Right ventricle myocardium superior (tissue), 1 donor: ENCODE measurements at regions not wholly inside any gene's neighbourhood (a gene's known extent, or its start where the extent isn't known, plus 50 kb on each side); places are given as distances from the start of the nearest gene placed in this dataset.
A peak's percentile ranks its signal among the peaks of the same experiment; 100 is the strongest.
"Not testable (repeated sequence)": the region's sequence is repeated elsewhere in the genome, so short reads cannot be mapped to it uniquely, and the experiment has no call there.

Experiments
- ATAC-seq: fragments of 200-7000 bp; cut with Tn5 transposase; one replicate; pipeline ENCODE4 v1.9.1; 2020; ENCODE audit warnings: mild to moderate bottlenecking; ENCODE audit not compliant: poor library complexity
- DNase-seq: peaks from one replicate; pipeline ENCODE4 v3.0.0-alpha.2; 2020
- intact Hi-C: fragments of 100-400 bp; cut with DNase I; formaldehyde crosslinking; loops from one replicate; pipeline ENCODE4 v1.11.2; 2022
- donor health status: DM: no; HTN: yes; CAD: no; lungs with severe emphysema.

DNA sequence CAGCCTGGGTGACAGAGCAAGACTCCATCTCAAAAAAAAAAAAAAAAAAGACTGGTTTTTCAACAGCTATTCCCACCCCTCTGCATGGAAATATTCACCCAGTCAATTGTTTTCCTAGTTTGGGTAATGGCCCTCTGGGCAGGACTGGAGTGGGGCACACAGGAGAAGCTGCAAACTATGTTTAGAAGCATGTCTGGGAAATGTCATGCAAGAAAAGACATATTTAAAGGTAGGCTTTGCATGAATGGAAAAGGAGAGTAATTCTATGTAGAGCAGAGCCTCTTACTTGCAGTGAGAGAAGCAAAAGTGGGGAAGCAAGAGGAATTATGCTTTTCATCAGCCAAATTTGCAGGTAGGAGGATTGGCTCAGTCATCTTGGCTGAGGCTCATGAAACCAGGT lies 276.5 kb upstream of the PLEKHG7 start:
- no peak for ATAC-seq

DNA sequence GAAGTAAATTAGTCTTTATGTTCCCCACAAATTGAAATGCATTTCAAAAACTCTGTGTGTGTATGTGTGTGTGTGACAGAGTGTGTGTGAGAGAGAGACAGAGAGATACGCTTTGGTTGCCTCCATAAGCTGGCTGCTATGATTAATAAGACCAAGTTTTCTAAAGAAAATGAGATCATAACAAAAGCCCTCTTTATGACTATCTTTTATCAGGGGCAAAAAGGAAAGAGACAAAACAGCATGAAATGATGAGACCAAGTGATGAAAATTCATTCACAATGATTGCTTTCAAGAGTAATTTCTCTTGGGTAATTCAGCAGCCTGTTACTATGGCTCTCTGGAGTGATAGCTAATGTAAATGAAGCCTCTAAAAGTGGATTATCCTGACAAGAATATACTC lies 277.6 kb upstream of the PLEKHG7 start:
- intact Hi-C loops: no loop called here
- DNase-seq (no peak), ATAC-seq (no peak)

More for the DNA sequence above, 276.5 kb upstream of the PLEKHG7 start:
- no peak for DNase-seq
- intact Hi-C loops: no loop called here

DNA sequence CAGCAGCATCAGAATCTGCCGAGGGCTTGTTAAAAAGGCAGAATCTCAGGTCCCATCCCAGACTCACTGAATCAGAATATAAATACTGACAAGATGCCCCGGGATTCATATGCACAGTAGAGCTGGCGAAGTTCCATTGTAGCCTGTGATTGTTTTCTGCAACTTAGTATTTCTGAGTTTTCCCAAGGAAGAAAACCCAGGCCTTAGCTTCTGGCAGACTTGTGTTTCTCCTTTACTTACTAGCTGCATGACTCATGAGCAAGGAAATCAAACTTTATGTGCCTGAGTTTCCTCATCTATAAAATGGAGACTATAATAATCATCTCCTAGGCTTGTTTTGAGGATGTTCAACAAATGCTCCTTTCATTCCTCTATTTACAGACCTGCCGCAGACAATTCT lies 278.5 kb upstream of the PLEKHG7 start:
- DNase-seq (no peak), ATAC-seq (no peak)
- intact Hi-C loops: no loop called here

DNA sequence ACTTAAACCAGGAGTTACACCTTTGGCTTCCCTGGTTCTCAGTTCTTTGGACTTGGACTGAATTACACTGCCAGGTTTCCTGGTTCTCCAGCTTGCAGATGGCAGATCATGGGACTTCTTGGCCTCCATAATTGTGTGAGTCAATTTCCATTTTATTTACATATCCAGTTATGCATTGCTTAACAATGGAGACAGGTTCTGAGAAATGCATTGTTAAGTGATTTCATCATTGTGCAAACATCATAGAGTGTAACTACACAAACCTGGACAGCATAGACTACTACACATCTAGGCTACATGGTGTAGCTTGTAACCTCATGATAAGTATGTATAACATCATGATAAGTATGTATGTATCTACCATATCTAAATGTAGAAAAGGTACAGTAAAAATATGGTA lies 276.1 kb upstream of the BTG1 start:
- ATAC-seq (no peak), DNase-seq (no peak)
- intact Hi-C loops: no loop called here

DNA sequence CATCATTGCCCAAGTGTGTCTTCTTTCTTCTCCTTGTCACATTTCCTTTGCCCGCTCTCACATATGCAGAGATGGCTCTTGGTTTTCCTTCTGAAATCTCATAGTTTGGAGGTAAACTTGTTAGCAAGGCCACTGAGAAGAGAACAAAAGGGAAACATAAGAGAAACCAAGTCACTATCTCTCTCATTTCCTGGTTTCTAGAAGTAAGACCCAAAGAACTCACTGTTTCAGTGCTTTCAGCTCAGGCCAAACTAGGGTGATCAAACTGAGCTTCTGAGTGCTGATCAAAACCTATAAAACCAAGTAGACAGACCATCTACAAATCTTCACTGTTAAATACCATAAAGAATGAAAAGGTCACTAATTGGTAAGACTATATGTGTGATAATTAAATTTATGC lies 275.4 kb upstream of the BTG1 start:
- DNase-seq (no peak), ATAC-seq (no peak)
- intact Hi-C loops: no loop called here

DNA sequence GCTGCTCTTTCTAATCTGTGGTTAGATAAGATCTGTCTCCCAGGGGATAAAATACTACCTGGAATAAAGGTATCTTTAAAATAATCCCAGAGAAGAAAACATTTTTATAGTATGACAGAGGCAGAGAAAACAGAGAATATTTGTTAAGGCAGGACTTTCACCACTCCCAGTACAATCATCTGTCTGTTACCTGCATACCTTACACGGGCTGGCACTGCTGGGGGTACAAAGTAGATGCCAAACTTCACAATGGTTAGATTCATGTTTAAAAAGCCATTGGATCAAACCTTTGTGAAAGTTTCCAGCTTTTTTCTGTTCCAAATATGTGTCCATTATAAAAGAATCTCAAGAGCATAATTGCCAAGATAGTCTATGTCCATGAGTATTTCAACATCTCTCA lies 273.6 kb upstream of the BTG1 start:
- intact Hi-C loops: no loop called here
- ATAC-seq: no peak
- no peak for DNase-seq

DNA sequence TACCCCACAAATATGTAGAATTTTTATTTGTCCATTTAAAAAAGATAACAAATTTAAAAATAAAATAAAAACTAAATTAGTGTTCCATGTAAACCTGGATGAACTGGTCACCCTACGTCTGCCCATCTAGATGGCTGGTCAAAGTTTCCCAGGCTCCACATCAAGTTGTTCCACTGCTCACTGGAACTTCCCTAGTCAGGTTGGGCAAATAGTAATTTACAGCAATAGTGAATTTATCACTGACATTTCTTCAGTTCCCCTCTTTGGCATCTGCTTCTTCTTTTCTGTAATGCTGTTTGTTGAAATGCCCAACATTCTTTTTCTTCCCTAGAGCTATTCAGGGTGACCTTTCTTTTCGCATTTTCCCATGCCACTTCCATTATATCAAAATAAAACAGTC lies 272.7 kb upstream of the BTG1 start:
- DNase-seq (no peak), ATAC-seq (no peak)
- intact Hi-C loops: no loop called here

DNA sequence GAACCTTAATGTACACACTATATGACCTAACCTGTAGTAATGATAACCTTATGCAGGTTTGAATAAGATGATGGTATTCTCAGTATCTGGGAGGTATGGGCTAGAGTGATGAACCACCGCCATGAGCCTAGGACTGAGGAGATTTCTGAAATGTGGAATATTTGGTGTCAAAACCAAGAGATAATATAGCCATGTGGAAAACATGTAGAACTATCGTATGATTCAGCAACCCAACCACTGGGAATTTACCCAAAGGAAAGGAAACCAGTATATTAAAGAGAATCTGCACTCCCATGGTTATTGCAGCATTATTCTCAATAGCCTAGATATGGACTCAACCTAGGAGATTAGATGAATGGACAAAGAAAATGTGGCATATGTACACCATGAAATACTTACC lies 271.7 kb upstream of the BTG1 start:
- DNase-seq (no peak), ATAC-seq (no peak)
- intact Hi-C loops: no loop called here

DNA sequence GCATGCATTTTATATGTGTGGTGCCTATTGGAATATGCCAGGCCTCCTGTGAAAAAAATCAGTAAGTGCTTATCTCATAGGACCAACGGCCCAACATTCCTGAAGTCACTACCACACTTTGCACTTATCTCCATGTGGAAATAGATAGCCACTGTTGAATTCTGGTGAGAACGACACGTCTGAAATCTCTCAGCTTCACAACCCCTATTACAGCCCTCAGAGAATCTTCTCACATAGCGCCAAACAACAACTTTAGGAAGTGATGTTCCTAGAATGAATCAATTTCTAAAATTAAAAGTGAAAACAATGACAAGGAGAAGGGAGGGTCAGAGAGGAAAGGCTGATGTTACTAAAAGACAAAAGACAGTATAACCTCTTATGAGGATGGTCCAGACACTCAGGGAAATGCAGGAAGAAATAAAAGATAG lies 270.8 kb upstream of the BTG1 start:
- ATAC-seq: peak; percentile 63
- intact Hi-C loops: no loop called here

DNA sequence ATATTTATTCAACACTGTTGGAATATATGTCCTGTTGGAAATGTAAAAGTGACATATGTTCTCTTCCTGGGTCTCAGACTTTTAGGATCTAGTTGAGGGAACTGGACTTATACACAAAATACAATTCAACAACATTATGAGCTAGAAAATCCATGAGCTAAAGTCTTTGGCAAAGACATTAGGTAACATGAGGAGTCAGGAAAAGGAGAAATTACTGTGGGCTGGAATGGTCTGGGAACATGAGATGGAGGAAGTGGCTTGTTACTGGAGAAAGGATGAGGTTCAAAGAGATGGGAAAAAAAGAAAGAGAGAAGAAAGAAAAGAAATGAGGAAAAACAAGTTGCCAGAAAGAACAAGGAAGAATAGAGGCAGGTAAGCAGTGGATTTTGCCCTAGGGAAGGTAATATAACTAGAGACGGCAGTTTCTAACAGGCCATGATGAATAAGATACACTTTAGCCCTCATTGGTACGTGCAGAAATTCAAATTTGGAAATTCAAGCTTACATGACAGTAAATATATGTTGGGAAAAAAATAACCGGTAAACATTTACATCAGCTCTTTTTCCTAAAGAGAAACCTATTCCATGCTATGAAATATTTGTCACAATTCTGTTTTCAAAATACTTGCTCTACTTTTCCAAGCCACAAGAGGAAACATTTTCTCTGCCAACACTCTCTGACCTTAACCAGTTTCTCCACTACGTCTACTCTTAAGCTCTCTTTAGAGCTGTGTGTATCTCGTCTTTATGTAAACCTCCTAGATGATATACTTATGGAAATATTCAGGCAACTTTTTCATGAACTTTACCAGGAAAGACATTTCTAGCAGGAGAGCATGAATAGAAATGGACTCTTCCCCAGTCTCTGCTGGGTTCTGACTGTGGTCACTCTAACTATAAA lies 268.8 kb upstream of the BTG1 start:
- no peak for DNase-seq
- intact Hi-C loops: no loop called here
- no peak for ATAC-seq

More for the DNA sequence above, 270.8 kb upstream of the BTG1 start:
- no peak for DNase-seq

DNA sequence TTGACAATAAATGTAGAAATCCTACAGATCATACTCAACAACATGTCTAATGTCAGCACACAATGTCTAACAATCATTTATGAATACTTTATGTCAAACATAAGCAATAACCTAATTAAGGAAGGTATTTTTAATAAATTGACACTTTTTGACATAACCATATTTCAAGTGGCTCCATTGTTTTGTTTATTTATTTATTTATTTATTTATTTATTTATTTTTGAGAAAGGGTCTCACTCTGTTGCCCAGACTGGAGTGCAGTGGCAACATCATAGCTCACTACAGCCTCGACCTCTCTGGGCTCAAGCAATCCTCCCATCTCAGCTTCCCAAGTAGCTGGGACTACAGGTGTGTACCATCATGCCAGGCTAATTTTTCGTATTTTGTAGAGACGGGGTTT lies 267.6 kb upstream of the BTG1 start:
- ATAC-seq: no peak
- intact Hi-C loops: no loop called here

DNA sequence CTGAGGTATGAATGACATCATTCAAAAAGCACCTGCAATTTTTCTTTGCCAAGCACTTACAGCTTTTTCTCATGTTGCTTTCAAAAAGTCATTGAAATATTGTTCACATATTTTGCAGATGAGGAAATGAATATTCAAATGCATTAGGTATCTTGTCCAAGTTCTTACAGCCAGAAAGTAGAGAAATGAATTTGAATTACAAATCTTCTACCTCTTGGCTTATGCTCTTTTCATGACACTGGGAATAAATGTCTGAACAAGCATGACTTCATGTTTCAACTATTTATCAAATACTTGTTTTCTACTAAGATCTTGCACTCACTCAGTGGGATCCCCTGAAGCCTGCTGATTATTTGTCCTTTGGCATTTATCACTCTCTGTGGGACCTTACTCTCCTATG lies 267.2 kb upstream of the BTG1 start:
- ATAC-seq (no peak), DNase-seq (no peak)
- intact Hi-C loops: no loop called here

More for the DNA sequence above, 267.6 kb upstream of the BTG1 start:
- DNase-seq: no peak

DNA sequence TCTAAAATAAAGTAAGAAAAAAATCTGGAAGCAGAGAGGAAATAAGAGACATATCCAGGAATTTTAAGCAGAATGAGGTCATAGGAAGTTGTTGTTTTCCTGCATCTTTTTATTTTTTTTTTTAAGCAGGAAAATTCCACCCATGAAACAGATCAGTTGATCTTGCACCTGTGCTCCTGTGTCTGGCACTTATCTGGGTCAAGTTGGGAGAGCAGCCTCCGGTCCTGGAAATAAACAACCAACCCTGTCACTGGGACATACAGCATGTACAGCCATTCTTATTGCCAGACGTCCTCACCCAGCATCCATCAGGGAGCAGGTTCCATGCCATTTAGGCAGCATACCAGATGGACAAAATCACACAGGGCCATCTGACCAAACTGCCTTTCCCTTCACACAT lies 266.0 kb upstream of the BTG1 start:
- intact Hi-C loops: no loop called here
- no peak for ATAC-seq
- DNase-seq: no peak

DNA sequence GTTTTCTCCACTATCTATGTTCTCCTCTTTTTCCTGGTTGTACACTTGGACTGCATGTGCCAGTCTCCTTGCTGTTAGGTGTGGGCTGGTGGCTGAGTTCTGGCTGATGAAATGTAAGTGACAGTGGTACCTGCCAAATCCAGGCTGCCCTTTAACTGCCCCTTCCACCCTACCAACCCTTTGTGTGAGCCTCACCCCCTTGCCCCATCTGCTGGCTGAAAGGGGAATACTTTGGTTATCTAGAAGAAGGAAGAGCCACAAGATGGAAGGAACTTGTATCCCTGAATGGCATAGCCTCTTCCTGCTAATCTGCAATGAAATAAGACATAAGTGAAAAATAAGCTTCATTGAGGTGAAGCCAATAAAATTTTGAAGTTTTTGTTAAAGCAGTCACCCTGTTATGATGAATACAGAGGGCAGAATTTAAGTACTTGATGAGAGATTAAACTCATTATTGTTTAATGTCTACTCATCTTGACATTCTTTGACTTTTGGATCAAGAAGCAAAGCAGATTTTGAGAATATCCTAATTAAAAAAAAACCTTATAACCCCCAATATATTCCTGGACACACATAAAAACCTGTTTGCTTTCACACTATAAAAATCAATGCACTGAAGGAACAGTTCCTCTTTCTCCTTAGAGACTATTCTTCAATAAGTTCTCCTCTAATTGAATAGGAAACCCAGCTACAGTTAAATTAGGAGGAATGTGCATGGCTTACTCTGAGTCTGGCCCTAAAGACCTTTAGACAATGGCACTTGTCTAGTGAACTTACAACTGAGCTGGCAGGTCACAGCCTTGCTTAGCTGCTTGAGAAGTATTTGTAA lies 262.6 kb upstream of the BTG1 start:
- ATAC-seq: peak; percentile 84
- intact Hi-C loops: no loop called here

DNA sequence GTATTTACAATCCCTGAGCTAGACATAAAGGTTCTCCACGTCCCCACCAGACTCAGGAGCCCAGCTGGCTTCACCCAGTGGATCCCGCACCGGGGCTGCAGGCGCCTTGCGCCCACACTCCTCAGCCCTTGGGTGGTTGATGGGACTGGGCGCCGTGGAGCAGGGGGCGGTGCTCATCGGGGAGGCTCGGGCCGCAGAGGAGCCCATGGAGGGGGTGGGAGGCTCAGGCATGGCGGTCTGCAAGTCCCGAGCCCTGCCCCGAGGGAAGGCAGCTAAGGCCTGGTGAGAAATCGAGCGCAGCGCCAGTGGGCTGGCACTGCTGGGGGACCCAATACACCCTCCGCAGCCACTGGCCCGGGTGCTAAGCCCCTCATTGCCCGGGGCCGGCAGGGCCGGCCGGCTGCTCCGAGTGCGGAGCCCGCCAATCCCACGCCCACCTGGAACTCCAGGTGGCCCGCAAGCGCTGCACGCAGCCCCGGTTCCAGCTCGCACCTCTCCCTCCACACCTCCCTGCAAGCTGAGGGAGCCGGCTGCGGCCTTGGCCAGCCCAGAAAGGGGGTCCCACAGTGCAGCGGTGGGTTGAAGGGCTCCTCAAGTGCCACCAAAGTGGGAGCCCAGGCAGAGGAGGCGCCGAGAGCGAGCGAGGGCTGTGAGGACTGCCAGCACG lies 260.9 kb upstream of the BTG1 start:
- ATAC-seq, intact Hi-C loops, DNase-seq: not testable (repeated sequence)

More for the DNA sequence above, 262.6 kb upstream of the BTG1 start:
- DNase-seq: peak; percentile 37

DNA sequence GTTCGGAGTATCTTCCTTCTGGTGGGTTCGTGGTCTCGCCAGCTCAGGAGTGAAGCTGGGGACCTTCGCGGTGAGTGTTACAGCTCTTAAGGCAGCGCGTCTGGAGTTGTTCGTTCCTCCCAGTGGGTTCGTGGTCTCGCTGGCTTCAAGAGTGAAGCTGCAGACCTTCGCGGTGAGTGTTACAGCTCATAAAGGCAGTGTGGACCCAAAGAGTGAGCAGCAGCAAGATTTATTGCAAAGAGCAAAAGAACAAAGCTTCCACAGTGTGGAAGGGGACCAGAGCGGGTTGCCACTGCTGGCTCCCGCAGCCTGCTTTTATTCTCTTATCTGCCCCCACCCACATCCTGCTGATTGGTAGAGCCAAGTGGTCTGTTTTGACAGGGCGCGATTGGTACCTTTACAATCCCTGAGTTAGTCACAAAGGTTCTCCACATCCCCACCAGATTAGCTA lies 260.2 kb upstream of the BTG1 start:
- ATAC-seq, DNase-seq, intact Hi-C loops: not testable (repeated sequence)

DNA sequence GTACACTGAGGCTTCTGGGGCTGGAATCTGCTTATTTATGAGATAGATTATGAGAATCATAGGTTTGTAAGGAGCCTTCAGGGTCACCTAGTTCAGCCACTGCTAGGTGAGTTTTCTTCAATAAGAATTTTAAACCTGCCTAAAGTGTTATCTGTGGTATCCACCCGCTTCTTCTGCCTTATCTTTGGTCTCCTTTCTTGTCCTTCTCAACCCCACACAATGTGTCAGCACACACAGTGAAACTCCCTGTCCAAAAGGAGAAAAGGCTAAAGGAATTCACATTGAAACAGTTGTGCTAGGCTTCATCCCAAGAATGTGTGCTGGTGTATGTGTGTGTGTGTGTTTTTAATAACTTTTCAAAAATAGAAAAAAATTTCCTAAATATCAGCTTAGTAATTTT lies 259.3 kb upstream of the BTG1 start:
- intact Hi-C loops: no loop called here
- DNase-seq (no peak), ATAC-seq (no peak)

DNA sequence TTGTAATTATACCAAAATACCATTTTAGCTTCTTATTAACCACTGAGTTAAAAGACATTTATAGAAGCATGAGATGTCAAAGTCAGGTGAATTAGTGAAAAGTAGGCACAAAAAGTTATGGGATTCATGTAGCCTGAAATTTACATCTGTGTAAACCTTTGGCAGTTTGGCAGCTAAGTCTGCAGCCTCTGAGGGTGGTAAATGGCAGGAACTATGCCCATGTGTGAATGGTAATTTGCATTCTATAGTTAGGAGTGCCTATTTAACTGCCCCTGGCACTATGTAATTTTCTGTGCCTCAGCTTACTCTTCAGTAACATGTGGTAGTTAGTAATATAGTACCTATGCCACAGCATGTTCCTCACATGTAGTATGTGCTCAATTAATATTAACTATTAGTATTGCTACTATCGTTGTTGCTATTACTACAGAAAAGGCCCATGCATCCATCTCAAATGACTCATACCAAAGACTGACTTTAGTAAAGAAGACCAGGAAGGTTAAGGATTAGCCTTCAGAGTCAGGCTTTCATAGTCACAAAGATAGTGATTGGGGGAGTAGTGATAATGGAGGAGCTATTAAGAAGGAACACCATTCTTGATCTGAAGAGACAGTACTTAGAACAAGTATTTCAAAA lies 258.7 kb upstream of the BTG1 start:
- intact Hi-C loops: no loop called here
- DNase-seq (no peak), ATAC-seq (no peak)
